ENCODE measurements at regions not wholly inside any gene's neighbourhood (a gene's known extent, or its start where the extent isn't known, plus 50 kb on each side); places are given as distances from the start of the nearest gene placed in this dataset.

DNA sequence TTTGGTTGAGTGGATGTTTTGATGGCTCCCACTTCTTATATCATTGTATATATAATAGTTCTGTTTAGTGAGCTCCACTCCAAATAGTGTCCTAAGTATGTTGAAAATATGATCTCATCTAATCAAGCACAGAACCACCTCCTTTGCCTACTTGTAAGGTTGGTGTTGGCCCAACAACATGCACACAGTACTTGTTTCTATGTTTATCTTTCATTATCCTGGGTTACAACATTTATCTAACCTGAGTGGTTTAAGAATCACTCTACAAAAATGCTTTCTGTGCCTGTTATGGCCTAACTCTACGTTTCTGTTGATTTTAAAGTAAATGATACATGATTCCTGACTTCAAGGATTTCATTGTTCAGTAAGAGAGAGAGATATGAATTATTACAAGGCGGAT, 281.9 kb downstream of the FIGN start:
- H3K36me3 ChIP-seq (ENCODE audit: control insufficient read depth, insufficient read depth, low read length) = no peaks in the 10 kb centered on the region
- no peaks in the 10 kb centered on the region; the same call in 1 of the 2 replicates for H3K9me3 ChIP-seq (replicated peaks; ENCODE audit: control insufficient read depth, insufficient read depth, low read depth, low read length)
- in situ Hi-C loops (cut with MboI) (no loop called here), intact Hi-C loops (cut with micrococcal nuclease) (no loop called here)
- CTCF ChIA-PET (ENCODE audit: low intra/inter-chr PET ratio) = no interaction called here
- POLR2A ChIA-PET = no interaction called here
- BruUV-seq (replicated peaks) = no TSS peak
- H2AFZ ChIP-seq (ENCODE audit: low read depth, low read length) = no peak overlapping the region
- H3K4me2 ChIP-seq (ENCODE audit: insufficient read depth, low read length) = no peak overlapping the region
- DNase-seq (ENCODE audit: extremely low read depth in 1 of 4, low spot score in 3 of 4) = no peak
- H3K79me2 ChIP-seq (ENCODE audit: control insufficient read depth, insufficient read depth, low read length) = no peaks in the 10 kb centered on the region
- H3K27me3 ChIP-seq (ENCODE audit: control insufficient read depth in 2 of 2, insufficient read depth in 2 of 2, low read length in 2 of 2) = no peaks in the 10 kb centered on the region
- H3K4me1 ChIP-seq (replicated peaks in 1 of 2; ENCODE audit: control insufficient read depth in 2 of 2, insufficient read depth in 2 of 2, low read length in 2 of 2) = no peaks in the 10 kb centered on the region
- H3K9me1 ChIP-seq (ENCODE audit: control insufficient read depth, insufficient read depth, low read length) = no peaks in the 10 kb centered on the region
- ATAC-seq = no peak
- TF ChIP-seq HEY1 (CRISPR knock-in tag; IDR thresholded peaks at IDR 0.05; ENCODE audit: borderline replicate concordance) = no peak
- TF ChIP-seq ZKSCAN8 (CRISPR knock-in tag; IDR thresholded peaks at IDR 0.05) = no peak
- TF ChIP-seq HDAC1 (IDR thresholded peaks at IDR 0.05) = no peak
- no peak for TF ChIP-seq ZNF76 (CRISPR knock-in tag; IDR thresholded peaks at IDR 0.05; ENCODE audit: borderline replicate concordance)
- TF ChIP-seq EZH2 (IDR thresholded peaks at IDR 0.05; ENCODE audit: borderline replicate concordance, low read depth, low read length) = no peak
- TF ChIP-seq, protein P1, sequence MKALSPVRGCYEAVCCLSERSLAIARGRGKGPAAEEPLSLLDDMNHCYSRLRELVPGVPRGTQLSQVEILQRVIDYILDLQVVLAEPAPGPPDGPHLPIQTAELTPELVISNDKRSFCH (CRISPR knock-in tag; IDR thresholded peaks at IDR 0.05) = no peak
- TF ChIP-seq, protein P1 (tag; IDR thresholded peaks at IDR 0.05) = no peak
- no peaks in the 10 kb centered on the region for H4K20me1 ChIP-seq (replicated peaks; ENCODE audit: control insufficient read depth, insufficient read depth, low read length)
- H3K27ac ChIP-seq (ENCODE audit: extremely low read depth, low read depth, low read length) = no peak overlapping the region
- H3K9ac ChIP-seq (ENCODE audit: insufficient read depth in 1 of 2, low read depth in 2 of 2, low read length in 2 of 2) = no peak overlapping the region
- H3K4me3 ChIP-seq = no peak overlapping the region
- 0% methylated on average over 2 of the region's 2 CpGs for WGBS (ENCODE audit: insufficient coverage, low coverage, missing lambda C conversion rate)
- FAIRE-seq = no peak

DNA sequence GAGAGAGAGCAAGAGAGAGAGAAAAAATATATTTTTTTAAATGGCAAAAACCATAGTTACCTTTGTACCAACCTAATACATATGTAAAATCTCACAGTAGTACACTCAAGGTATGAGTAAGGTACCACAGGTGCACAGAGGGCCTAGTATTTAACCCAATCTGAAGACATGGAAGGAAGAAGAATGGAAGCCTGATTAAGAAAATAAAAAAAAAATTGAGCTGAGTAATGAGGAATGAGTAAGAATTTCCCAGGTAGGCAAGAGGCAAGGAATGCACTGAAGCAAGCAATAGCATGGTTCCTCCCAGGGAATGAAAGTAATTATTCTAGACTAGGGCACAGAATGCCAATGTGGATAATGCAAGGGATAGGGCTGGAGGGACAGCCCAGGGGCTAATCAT, 294.2 kb downstream of the FIGN start:
- CTCF ChIA-PET (ENCODE audit: low intra/inter-chr PET ratio) = no interaction called here
- Histone ChIP-seq H3K9me1 (ENCODE audit: control insufficient read depth, insufficient read depth, low read length) (no peaks in the 10 kb centered on the region), H3K9ac (ENCODE audit: insufficient read depth in 1 of 2, low read depth in 2 of 2, low read length in 2 of 2) (no peak overlapping the region), H3K27me3 (ENCODE audit: control insufficient read depth in 2 of 2, insufficient read depth in 2 of 2, low read length in 2 of 2) (no peaks in the 10 kb centered on the region), H4K20me1 (replicated peaks; ENCODE audit: control insufficient read depth, insufficient read depth, low read length) (no peaks in the 10 kb centered on the region), H2AFZ (ENCODE audit: low read depth, low read length) (no peak overlapping the region), H3K4me3 (no peak overlapping the region), H3K79me2 (ENCODE audit: control insufficient read depth, insufficient read depth, low read length) (no peaks in the 10 kb centered on the region), H3K9me3 (replicated peaks; ENCODE audit: control insufficient read depth, insufficient read depth, low read depth, low read length) (no peaks in the 10 kb centered on the region; the same call in 1 of the 2 replicates), H3K4me2 (ENCODE audit: insufficient read depth, low read length) (no peak overlapping the region), H3K36me3 (ENCODE audit: control insufficient read depth, insufficient read depth, low read length) (no peaks in the 10 kb centered on the region), H3K27ac (ENCODE audit: extremely low read depth, low read depth, low read length) (no peak overlapping the region), H3K4me1 (replicated peaks in 1 of 2; ENCODE audit: control insufficient read depth in 2 of 2, insufficient read depth in 2 of 2, low read length in 2 of 2) (no peaks in the 10 kb centered on the region)
- TF ChIP-seq ZFP1 (CRISPR knock-in tag; IDR thresholded peaks at IDR 0.05) (no peak), ATF1 (CRISPR knock-in tag; IDR thresholded peaks at IDR 0.05) (no peak), ATF1 (tag; IDR thresholded peaks at IDR 0.05) (no peak)
- TF ChIP-seq, protein P2, sequence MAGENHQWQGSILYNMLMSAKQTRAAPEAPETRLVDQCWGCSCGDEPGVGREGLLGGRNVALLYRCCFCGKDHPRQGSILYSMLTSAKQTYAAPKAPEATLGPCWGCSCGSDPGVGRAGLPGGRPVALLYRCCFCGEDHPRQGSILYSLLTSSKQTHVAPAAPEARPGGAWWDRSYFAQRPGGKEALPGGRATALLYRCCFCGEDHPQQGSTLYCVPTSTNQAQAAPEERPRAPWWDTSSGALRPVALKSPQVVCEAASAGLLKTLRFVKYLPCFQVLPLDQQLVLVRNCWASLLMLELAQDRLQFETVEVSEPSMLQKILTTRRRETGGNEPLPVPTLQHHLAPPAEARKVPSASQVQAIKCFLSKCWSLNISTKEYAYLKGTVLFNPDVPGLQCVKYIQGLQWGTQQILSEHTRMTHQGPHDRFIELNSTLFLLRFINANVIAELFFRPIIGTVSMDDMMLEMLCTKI (IDR thresholded peaks at IDR 0.05; ENCODE audit: partially characterized antibody) = no peak
- TF ChIP-seq, protein P3, sequence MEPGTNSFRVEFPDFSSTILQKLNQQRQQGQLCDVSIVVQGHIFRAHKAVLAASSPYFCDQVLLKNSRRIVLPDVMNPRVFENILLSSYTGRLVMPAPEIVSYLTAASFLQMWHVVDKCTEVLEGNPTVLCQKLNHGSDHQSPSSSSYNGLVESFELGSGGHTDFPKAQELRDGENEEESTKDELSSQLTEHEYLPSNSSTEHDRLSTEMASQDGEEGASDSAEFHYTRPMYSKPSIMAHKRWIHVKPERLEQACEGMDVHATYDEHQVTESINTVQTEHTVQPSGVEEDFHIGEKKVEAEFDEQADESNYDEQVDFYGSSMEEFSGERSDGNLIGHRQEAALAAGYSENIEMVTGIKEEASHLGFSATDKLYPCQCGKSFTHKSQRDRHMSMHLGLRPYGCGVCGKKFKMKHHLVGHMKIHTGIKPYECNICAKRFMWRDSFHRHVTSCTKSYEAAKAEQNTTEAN (CRISPR knock-in tag; IDR thresholded peaks at IDR 0.05) = no peak
- no TSS peak for BruUV-seq (replicated peaks)
- intact Hi-C loops (cut with micrococcal nuclease) (no loop called here), in situ Hi-C loops (cut with MboI) (no loop called here)
- POLR2A ChIA-PET = no interaction called here
- FAIRE-seq (no peak), ATAC-seq (no peak), DNase-seq (ENCODE audit: extremely low read depth in 1 of 4, low spot score in 3 of 4) (no peak)
